SK-N-MC (cell line): ENCODE measurements at regions not wholly inside any gene's neighbourhood (a gene's known extent, or its start where the extent isn't known, plus 50 kb on each side); places are given as distances from the start of the nearest gene placed in this dataset.

Experiments used
- EZH2 ChIP-seq: fragments of 200-600 bp; sonication (generic); IDR thresholded peaks from one replicate; pipeline ENCODE4 v1.6.1; 2017; ENCODE audit warnings: antibody characterized with exemption
- POLR2AphosphoS5 ChIP-seq: IDR thresholded peaks from 2 replicates; pipeline ENCODE4 v1.6.1; 2012; ENCODE audit warnings: mild to moderate bottlenecking, low read depth, low read length, borderline replicate concordance

DNA sequence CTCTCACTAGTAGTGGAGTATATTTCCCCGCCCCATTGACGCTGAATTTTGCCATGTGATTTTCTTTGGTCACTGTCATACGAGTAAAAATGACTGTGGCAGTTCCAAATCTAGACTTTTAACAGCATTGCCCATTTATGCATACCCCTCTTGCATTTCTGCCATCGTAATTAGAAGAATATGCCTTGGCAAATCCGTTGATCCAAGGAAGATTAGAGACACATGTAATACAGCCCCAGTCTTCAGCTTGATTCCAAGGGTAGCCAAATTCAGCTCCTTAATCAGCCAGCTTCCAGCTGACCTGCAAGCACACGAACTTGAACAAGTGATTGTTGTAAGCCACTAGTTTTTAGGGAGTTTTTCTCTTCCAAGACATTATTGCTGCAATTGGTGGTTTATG, 290.3 kb upstream of the ADAMTS5 start:
- TF ChIP-seq EZH2 (no peak), POLR2AphosphoS5 (no peak)
